ENCODE measurements at regions not wholly inside any gene's neighbourhood (a gene's known extent, or its start where the extent isn't known, plus 50 kb on each side); places are given as distances from the start of the nearest gene placed in this dataset.

DNA sequence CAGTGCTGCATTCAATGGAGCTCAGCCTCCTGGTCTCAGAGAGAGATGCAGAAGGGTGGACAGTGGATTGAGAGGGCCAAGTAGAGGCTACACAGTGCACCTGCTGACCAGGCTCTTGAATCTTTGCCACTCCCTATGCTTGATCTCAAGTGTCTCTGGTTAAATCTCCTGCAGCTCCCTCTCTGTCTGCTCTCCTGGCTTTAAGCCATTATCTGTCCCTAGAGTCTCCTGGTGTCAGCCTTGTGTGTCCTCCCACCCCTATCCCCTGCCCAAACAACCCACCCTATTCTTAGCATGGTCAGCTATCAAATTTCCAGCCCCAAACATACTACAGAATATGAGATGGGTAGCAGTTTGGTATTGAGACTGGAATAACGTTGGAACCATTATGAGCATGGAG, 479.3 kb upstream of the CELF2 start:
- no peak for TF ChIP-seq CTCF (IDR thresholded peaks at IDR 0.05; ENCODE audit: low read length)
- no peak for TF ChIP-seq EZH2 (IDR thresholded peaks at IDR 0.05; ENCODE audit: borderline replicate concordance, low read length)
